NCI-H524 treated with DMSO at 0.1 percent for 48 hours (cell line): ENCODE measurements at regions not wholly inside any gene's neighbourhood (a gene's known extent, or its start where the extent isn't known, plus 50 kb on each side); places are given as distances from the start of the nearest gene placed in this dataset.
A peak's percentile ranks its signal among the peaks of the same experiment; 100 is the strongest.

Source experiments
- DNase-seq: peaks from one replicate; lab custom pipeline; 2025; lab: John Stamatoyannopoulos, UW

DNA sequence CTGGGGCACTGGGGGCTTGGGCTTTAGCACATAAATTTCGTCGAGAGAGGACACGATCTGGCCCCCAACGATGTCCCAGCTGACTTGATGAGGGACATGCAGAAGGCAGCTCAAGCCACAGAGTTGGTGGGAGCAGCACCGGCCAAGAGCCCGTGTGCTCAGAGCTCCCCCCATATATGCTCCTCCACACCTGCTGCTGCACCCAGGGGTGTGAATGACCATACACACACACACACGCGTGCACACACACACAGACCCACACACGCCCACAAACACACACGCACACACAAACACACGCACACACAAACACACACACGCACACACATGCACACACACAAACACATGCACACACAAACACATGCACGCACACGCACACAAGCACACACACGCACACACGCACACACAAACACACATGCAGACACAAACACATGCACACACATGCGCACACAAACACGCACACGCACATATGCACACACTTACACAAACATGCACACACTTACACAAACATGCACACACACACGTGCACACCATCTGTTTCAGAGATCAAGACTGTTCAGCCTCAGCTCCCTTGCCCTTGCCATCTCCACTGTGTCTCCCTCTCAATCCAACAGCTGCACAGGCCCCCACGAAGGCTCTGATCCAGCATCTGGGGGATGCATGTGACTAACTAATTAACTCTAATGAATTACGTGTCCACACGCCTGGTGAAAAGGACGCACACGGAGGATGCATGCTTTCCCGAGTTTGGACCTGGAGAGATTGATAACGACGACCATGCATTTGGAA, 85.6 kb upstream of the TNRC6C start:
- DNase-seq = peak; percentile 75

DNA sequence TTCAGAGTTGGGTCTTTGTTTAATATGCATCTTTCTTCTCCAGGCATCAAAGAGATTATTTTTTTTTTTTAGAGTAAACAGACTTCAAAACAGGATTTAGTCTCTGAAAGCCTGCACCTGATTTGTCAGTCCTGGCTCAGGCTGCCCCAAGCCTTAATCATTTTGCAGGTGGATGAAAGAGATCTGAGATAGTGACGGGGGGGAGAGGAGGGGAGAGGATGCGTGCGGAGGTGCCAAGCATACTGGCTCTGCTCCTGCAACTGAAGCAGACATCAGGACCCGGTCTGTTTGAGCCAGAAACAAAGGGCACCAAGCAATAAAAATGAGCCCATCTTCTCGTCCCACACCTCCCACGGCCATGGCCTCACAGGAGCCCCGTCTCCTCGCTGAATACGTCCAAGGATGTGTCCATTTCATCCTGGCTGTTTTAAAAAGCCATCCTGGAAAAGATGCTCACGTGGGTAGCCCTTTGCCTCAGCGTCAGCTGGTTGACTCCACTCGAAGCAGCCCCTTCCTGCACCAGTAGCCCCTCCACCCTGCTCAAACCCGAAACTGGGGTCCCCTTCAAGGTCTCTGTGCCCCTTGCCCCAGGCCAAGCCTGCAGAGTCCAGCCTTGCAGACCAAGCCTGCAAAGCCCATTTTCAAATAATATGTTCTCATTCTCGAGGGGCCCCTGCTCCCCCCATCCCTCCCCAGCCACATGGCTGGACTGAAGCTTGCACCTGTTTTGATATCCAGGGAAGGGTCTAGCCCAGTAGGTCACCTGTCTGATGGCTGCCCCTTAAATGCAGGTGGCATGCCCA, 84.8 kb upstream of the TNRC6C start:
- DNase-seq = no peak

DNA sequence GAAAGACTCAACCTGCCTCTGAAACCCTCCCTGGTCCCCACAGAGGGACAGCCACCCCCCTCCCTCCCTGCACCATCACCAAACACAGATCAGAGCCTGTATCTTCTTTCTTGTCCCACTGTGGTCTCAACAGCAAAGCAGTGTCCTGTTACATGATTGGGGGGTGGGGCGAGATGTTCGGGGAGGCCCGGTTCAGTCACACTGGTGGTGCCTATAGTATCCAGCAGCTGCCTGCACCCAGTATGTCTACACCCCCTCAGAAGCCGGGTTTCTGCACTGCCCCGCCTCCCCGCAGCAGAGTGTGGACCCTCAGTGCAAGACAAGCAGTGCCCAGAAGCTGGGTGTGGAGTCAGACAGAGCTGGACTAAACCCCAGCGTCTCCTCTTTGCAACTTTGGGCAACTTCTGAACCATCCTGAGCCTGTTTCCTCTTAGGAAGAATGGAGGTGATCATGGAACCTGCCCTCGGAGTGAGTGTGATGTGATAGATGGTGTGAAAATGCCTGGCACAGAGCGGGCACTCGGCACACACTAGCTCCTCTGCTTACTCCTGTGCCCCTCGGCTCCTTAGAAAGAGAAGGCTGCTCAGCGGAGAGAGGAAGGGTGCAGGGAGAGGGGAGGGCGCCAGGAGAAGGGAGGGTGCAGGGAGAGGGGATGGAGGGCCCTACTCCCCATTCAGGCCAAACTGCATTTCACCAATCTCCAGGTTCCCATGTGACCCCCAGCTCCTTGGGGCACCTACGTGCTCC, 84.0 kb upstream of the TNRC6C start:
- no peak for DNase-seq

DNA sequence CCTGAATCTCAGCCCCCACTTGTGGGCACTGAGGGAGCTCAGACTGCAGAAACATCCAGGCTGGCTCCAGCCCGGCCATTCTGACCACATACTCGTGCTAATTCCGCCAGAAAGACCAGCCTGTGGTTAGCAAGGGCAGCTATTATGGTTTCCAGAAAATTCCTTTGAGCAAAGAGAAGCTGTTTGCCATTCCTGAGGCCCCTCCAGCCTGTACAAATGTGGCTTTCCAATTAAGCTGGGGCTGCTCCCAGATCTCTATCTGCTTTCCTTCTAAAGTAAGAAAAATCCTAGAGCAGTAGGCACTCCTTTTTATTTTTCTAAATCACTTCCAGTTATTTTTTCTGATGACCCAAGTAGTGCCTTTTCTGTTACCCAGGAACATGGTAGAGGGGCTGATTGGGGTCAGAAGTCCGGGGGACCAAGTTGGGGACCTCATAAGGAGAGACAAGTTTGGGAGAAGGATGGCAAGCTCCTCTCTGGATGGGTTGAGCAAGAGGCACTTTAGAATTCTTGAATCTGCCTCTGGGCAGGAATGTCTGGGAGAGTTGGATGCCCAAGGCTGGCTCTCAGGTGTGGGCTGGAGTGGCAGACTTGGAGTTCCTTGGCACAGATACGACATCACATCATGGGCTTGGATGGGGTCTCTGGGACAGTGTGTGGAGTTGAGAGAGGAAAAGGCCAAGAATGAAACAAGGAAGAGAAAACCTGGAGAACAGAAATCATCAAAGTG, 83.3 kb upstream of the TNRC6C start:
- DNase-seq = no peak

DNA sequence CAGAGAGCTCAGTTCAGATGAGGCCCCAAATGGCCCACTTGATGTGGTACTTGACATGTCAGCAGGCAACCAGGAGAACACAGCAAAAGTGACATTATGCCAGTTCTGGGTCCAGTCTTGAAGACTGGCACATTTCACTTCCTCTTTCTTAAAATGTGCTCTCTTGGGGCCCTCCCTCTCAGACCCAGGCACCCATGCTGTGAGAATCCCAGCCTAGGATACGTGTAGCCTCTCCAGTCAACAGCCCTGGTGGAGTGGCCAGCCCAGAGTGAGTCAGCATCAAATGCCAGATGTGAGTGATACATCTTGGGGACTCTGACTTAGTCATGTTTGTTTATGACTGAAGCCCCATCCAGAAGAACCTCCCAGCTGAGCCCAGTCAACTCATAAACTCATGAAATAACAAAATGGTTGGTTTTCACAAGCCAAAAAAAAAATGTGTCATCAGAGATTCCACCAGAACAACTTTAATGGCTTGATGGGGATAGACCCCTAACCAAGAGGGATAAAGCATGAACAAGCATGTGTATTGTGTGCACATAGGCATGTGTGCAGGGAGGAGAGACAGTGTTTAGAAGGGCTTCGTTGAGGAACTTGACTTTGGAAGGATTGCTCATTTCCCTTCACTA, 82.5 kb upstream of the TNRC6C start:
- no peak for DNase-seq

DNA sequence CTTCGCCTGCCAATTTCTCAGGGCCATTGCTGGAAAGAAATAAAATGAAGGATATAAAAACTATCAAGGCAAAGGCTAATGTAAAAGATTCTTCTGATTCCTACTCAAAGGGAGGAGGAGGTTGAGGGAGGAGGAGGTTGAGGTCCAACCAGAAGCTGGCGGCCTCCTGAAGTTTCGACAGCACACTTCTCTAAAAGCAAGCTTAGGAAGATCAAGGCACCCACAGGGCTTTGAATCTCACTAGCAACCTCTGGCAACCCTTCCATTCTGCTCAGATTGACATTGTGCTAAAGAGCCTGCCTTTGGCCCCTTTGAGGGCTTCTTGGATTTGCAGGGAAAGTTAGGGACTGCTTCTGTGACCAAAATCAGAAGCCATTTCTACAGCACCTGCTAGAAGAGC, 81.5 kb upstream of the TNRC6C start:
- DNase-seq = no peak

DNA sequence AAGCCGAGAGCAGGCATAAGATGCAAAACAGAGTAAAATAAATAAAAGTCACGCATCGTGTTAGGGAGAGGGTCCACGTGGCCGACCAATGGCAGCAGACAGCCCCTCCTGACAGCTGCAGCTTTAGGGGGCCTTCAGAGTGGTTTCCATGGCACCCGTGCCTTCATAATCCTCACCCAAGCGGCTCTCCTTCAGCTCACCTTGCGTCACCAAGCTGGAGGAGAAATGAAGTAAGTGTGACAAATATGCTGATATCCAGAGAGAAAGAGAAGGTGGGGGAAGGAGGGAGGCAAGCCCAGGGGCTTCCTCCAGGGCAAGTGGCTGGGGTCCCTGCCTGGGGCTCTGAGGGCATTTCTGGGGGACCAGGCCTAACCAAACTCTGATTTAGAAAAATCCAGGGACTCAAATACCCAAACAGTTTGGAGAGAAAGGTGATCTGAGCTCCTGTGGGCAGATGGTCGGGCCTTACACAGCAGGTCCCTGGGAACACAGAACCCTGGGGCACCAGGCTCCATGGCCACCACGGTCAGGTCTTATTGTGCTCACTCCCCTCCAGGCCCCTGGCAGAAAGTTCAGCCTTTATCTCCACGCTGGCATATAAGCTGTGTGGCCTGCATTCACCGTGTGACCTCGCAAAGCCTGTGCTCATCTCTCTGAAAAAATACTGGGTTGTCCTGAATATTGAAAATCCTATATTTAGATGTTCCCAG, 80.7 kb upstream of the TNRC6C start:
- DNase-seq = peak; percentile 90

DNA sequence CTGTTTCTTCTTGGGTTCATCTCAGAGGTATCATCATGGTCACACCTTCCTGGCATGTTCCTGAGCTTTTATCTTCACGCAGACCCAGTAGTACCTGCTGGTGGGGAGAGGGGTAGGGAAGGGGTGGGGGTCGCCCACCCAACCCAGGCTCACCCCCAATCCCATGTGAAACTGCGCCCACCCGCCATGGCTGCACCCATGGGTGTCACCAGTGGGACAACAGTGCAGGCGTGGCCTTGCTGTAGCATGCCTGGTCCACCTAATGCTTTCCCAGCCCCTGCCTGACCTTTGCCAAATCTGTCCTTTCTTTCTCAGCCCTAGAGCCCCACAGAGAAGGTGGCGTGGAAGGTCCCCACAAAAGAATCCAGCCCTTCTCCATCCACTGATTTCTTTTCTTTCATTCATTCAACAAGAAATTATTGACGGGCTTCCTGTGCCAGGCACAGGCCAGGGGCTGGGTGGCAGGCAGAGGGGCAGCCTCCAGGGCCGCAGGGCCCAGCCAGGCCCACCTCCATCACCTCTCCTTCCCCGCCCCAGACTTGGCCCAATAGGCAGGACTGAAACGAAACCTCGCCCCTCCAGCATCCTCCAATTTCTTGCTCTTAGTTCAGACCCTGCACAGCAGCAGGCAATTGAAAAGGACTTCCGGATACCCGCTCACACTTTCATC, 79.1 kb upstream of the TNRC6C start:
- DNase-seq = no peak

DNA sequence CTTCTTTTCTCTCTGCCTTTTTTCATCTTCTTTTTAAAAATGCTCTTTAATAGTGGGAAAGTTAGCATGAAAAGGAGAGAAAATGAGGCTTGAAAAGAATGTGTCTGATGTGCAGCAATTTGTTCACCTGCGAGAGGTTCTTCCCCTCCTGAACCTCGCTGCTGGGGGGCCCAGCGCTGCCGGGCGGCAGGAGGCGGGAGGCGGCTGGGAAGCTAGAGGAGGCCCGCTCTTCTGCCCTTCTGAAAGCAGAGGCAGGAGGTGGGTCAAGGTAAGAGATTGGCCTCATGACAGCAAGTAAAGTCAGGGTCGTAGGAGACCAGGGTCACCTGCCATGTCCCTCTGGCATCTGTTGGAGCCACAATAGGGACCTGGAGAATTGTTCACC, 78.6 kb upstream of the TNRC6C start:
- no peak for DNase-seq

DNA sequence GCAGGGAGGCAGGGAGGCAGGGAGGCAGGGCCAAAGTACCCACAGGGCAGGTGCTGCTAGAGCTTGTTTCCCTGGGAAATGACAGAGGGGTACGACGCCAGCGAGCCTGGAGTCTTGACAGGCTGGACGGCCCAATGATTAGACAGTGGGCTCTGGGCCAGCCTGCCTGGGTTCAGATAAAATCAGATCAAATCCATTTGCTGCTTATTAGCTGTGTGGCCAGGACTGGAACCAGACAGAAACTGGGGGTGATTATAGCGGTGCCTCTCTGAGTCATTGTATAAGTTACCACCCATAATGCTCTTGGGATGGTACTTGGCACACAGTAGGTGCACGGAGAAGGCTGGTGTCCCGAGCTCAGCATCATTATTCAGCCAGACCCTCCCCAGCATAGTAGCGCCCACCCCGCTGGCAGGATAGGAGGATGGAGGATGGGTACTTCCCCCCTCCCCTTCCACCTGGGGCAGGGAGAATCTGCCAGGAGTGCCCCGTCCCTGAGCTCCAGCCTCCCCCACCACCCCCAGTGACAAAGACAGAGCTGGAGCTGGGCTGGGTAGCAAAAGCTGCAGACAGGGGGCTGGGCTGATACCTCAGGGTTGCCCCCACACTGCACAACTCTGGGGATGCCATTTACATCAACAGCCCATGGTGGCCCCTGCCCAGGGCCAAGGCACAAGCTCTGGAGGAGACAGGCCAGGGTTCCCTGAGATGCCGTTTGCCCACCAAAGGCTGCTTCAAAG, 77.6 kb upstream of the TNRC6C start:
- DNase-seq = no peak

DNA sequence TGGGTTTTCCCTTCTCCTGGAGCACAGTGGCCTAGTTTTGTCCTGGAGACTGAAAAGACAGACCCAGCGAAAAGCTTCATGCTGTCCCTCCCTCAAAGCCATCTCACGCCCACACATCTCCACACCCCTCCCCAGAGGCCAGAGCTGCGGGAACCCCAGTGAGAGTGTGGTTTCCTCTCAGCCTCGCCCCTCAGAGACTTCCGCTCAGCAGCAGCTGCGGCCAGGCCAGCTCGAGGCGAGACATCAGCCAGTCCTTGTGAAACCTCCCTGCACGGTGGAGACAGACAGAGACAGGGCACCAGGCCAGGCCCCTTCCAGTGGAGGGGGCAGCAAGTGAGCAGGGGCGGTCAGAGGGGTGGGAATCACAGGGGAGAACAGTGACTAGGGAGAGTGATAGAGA, 77.0 kb upstream of the TNRC6C start:
- DNase-seq = no peak

DNA sequence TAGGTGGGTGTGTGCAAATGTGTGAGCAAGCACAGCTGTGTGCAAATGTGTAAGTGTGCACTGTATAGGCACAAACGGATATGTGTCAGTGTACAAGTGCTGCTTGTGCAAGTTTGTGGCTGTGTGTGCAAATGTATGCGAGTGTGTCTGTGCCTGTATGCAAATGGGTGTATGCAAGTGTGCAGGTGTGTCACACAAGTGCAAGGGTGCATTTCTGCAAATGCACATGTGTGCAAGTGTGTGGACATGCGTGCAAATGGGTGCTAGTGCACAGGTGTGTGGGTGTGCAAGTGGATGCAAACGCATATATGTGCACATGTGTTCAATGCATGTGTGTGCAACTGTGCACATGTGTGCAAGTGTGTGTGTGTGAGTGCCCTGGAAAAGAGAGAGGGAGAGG, 76.5 kb upstream of the TNRC6C start:
- DNase-seq = no peak

DNA sequence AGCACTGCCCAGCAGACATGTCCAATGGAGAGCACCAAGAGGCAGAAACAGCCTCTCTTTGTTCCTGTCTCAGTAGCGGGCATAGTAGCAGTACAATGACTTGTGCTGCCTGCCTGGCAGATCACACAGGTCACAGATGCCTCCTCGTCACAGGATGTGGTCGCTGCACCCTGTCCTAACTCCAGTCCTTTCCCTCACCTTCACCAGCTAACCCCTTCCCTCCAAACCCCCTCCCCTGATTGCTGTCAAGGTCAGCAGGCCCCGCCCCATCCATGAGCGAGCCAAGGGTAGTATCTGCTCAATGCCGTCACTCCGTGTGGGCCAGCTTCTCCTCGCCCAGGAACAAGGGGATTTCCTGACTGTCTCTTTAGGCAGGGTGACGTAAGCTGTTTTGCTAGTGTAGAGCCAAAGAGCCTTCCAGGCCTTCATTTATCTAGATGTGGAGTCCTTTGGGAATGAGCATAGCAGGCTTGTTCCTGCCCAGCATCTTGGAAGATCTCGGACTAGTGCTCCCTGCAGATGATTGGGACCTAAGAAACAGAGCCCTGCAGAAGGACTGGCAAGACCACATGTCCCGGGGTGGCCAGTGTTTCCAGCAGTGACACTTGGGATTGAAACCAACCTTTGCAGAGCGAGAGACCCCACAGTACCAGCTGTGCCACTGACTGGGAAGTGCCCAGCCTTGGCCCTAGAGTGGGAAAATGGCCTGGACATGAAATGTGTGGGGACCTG, 75.9 kb upstream of the TNRC6C start:
- no peak for DNase-seq

DNA sequence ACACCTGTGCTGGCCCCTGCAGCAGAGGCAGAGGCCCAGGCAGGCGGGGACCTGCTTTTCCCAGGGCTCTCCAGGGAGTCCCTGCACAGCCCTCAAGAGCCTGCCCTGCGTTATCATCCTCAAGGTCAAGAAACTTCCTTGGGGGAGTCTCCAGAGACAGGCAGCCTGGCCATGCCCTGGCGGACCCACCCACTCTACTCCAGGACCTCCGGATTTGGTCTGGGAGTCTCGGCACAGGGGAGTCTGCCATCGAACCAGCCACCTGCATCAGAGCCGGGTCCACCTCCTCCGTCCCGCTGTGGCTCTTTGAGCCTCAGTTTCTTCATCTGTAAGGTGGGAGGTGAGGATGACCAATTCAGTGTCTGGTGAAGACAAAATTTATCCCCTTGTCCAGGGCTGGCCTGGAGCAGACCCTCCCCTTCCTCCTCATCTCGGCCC, 75.3 kb upstream of the TNRC6C start:
- DNase-seq = no peak

DNA sequence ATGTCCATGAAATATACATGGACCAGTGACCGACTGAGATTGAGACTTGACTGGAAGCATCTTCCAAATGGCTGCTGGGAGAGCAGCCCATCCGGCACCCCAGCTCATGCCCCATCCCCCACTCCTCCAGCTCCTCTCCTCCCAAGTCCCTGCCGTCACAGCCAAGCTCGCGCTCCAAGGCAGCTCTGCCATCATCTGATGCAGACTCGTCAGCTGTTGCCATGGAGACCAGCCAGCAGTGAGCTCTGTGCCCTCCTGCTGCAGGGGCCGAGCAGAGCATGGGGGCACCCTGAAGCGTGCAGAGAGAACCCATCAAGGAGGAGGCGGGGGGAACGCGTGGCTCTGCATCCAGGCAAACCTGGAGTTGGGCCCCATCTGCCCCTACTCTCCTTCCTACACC, 74.5 kb upstream of the TNRC6C start:
- DNase-seq = peak; percentile 89

DNA sequence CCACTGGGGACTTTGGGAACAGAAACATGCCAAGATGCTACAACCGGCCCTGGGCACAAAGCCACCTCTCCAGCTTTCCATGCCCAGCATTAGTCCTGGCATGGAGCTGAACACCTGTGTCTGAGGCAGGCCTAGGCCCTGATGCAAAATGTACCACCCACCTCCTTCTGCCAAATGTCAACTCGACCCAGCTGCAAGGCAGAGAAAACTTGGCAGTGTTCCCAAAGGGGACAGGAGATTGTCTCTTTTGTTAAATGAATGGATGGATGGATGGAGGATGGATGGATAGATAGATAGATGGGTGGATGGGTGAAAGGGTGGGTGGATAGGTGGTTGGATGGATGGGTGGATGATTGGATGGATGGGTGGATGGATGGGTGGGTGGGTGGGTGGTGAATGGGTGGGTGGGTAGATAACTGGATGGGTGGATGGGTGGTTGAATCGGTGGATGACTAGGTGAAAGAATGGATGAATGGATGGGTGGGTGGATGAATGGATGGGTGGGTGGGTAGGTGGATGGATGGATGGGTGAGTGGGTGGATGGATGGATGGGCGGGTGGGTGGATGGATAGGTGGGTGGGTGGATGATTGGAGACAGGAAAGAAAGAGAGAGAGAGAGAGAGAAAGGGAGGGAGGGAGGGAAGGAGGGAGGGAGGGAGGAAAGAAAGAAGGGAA, 73.4 kb upstream of the TNRC6C start:
- DNase-seq = no peak

DNA sequence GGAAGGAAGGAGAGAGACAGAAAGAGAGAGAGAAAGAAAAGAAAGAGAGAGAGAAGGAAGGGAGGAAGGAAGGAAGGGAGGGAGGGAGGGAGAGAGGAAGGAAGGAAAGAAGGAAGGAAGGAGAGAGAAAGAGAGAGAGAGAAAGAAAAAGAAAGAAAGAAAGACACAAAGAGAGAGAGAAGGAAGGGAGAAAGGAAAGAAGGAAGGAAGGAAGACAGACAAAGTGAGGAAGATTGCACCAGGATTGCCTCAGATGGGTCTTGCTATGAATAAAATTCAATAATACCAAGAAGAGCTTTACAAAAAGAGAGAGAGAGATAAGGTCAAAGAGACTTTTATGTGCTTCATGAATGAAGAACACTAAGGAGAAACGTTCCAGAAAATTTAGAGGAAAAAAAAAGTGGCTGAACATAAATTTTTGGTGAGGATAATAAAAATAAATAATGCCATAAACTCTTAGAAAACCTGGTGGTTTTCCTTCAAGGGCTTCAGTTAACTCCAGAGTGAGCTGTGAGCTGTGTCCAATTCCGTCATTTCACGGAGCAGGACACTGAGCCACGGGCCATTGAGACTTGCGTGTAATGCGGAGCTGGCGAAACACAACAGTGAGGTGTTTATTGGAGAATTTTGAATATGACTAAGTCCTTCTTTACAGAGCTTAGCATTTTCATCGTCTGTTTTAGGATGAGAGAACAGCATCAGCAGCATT, 72.7 kb upstream of the TNRC6C start:
- DNase-seq = no peak

DNA sequence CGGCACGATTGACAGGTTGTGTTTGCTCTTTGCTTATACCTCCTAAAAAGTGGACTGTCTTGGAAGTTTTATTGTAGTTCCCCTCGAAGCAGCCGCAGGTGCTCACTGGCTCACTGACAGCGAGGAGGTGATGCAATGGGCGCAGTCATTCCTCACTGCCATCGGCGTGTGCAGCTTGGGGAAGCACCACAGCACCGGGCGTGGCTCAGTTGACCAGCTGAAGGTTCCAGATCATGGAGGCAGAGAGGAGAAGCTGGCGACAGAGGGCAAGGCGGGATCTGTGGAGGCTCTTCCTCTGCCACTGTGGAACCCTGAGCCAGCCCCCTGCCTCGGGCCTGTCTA, 72.1 kb upstream of the TNRC6C start:
- no peak for DNase-seq
